ENCODE measurements at regions not wholly inside any gene's neighbourhood (a gene's known extent, or its start where the extent isn't known, plus 50 kb on each side); places are given as distances from the start of the nearest gene placed in this dataset.

- TF ChIP-seq CTCF (IDR thresholded peaks at IDR 0.05): no peak
- TF ChIP-seq POLR2A (IDR thresholded peaks at IDR 0.05): no peak
Measured at GRCh38 chr9:71624728-71625127, 143.6 kb downstream of the CEMIP2 start.

All from Peyer's patch (tissue), 4 donors.